ENCODE measurements at regions not wholly inside any gene's neighbourhood (a gene's known extent, or its start where the extent isn't known, plus 50 kb on each side); places are given as distances from the start of the nearest gene placed in this dataset.

DNA sequence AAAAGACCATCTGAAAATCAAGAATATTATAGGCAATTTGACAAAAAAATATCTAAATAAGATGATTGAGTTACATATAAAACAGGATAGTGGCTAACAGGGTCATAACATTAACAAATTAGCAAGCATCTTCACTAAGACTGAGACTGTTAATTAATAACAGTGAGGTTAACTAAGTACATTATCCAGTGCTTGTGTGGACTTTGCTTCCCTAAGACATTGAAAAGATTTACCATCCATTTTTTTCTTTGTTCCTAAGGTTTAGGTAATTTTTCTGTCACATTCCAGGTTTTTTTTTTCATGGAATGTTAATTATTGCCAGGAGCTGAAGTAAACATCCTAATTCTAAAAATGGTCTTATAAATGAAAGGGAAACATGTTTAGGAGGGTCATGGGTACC is 227.6 kb downstream of the ANKRD7 start:
- TF ChIP-seq, protein P1, sequence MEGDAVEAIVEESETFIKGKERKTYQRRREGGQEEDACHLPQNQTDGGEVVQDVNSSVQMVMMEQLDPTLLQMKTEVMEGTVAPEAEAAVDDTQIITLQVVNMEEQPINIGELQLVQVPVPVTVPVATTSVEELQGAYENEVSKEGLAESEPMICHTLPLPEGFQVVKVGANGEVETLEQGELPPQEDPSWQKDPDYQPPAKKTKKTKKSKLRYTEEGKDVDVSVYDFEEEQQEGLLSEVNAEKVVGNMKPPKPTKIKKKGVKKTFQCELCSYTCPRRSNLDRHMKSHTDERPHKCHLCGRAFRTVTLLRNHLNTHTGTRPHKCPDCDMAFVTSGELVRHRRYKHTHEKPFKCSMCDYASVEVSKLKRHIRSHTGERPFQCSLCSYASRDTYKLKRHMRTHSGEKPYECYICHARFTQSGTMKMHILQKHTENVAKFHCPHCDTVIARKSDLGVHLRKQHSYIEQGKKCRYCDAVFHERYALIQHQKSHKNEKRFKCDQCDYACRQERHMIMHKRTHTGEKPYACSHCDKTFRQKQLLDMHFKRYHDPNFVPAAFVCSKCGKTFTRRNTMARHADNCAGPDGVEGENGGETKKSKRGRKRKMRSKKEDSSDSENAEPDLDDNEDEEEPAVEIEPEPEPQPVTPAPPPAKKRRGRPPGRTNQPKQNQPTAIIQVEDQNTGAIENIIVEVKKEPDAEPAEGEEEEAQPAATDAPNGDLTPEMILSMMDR (conservative IDR thresholded peaks at IDR 0.05), result no peak
- no peak for TF ChIP-seq EZH2 (IDR thresholded peaks at IDR 0.05; ENCODE audit: low read depth)
